ENCODE measurements at regions not wholly inside any gene's neighbourhood (a gene's known extent, or its start where the extent isn't known, plus 50 kb on each side); places are given as distances from the start of the nearest gene placed in this dataset.

- TF ChIP-seq CTCF (conservative IDR thresholded peaks at IDR 0.05; ENCODE audit: low read depth, low read length) = no peak
- no peak for TF ChIP-seq EZH2 (IDR thresholded peaks at IDR 0.05; ENCODE audit: low read length, unreplicated experiment)
- no peak for TF ChIP-seq EZH2phosphoT487 (IDR thresholded peaks at IDR 0.05; ENCODE audit: borderline replicate concordance, low read length)
These were observed 132.4 kb downstream of the SLC4A3 start for GRCh38 chr2:219759801-219760200.
